ENCODE measurements at regions not wholly inside any gene's neighbourhood (a gene's known extent, or its start where the extent isn't known, plus 50 kb on each side); places are given as distances from the start of the nearest gene placed in this dataset.
"Not testable (repeated sequence)": the region's sequence is repeated elsewhere in the genome, so short reads cannot be mapped to it uniquely, and the experiment has no call there.

GRCh38 chr1:199612976-199613774 lies 414.3 kb upstream of the NR5A2 start:
- no peak for DNase-seq (ENCODE audit: low read depth in 2 of 2)

DNA sequence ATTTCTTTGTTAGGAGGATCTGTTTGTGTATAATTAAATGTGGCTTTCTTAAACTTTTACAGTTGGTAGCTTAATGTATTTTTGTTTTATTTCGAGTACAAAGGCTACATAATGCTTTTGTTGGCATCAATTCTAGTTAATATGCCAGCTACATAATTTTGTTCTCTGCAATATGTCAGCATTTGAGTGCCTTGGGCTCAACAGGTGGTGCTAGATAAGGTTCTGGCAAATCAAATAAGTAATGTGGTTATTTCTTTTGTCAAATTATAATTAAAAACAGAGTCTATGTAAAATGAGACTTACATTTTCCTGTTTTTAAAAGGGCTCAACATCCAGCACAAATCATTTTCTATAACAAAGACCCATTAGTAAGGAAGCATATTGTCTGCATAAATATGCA lies 410.6 kb upstream of the NR5A2 start:
- DNase-seq (ENCODE audit: low read depth in 2 of 2): no peak

DNA sequence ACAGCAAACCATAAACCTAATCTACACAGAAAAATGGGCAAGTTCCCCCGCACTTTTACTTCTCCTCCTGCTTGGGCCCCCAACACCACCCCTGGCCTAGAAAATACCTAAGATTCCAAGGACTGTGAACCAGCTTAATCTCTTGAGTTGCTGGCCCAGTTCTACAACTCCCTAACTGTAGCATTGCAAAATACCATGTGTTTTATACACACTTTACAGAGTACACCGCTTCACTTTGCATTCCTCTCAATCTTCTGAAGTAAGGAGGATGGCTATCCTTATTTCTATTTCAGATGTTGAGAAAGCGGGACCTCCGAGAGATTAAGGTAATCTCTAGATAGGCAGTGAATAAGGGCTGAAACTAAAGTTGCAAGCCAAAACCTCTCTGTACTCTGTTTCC lies 408.3 kb upstream of the NR5A2 start:
- no peak for DNase-seq (ENCODE audit: low read depth in 2 of 2)

DNA sequence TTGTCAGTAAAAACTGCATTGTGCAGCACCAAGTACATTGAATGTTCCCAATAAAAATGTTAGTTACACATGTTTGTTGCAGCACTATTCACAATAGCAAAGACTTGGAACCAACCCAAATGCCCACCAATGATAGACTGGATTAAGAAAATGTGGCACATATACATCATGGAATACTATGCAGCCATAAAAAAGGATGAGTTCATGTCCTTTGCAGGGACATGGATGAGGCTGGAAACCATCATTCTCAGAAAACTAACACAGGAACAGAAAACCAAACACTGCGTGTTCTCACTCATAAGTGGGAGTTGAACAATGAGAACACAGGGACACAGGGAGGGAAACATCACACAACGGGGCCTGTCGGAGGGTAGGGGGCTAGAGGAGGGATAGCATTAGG lies 401.3 kb upstream of the NR5A2 start:
- DNase-seq (ENCODE audit: low read depth in 2 of 2): not testable (repeated sequence)

GRCh38 chr1:199629624-199630023 lies 397.9 kb upstream of the NR5A2 start:
- DNase-seq (ENCODE audit: low read depth in 2 of 2): no peak

DNA sequence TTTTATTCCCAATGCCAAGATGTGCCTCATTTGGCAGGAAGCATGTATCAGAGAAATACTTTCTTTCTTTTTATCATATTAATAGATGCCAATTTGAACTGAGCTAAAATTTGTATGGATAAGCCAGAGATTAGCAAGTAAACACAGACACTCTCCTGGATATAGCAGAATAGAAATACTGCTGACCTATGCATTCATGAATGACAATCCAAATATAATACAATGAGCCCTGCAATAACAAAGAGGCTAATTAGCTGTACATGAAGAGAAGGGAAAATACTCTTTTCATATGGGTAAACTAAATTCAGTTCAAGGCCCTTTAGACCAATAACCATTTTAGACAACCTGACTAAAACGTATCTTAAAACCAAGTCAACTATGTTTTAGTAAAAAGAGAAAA lies 388.1 kb upstream of the NR5A2 start:
- no peak for DNase-seq (ENCODE audit: low read depth in 2 of 2)

DNA sequence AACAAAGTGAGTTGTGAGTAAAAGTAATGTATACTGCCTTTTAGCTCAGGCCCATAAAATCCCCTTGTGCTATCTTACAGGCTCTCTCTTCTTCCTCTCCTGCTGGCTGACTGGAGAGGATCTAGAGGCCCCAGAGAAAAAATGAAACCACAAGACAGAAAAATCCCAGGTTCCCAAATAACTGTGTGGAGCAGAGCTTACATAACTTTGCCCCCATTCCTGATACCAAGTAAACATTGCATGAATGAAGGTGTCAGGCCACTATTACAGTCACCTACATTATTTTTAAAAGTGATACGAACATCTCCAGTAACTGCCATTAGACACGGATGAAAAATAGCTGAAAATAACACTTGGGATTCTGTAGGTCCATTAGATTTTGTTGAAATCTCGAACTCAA lies 386.0 kb upstream of the NR5A2 start:
- DNase-seq (ENCODE audit: low read depth in 2 of 2): no peak

GRCh38 chr1:199644912-199645311 lies 382.6 kb upstream of the NR5A2 start:
- no peak for DNase-seq (ENCODE audit: low read depth in 2 of 2)

- DNase-seq (ENCODE audit: low read depth in 2 of 2): no peak
Observed at GRCh38 chr1:199646761-199647160, 380.7 kb upstream of the NR5A2 start.

DNA sequence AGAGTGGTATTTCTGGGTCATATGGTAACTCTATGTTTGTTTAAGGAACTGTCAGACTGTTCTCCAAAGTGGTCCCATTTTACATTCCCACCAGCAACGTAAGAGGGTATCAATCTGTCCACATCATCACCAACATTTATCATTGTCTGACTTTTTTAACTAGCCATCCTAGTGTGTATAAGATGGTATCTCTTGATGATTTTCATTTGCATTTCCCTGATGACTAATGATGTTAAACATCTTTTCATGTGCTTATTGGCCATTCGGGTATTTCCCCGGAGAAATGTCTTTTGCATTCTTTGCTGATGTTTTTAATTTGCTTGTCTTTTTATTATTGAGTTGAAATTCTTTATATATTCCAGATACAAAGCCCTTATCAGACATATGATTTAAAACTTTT lies 370.1 kb upstream of the NR5A2 start:
- DNase-seq (ENCODE audit: low read depth in 2 of 2): no peak

DNA sequence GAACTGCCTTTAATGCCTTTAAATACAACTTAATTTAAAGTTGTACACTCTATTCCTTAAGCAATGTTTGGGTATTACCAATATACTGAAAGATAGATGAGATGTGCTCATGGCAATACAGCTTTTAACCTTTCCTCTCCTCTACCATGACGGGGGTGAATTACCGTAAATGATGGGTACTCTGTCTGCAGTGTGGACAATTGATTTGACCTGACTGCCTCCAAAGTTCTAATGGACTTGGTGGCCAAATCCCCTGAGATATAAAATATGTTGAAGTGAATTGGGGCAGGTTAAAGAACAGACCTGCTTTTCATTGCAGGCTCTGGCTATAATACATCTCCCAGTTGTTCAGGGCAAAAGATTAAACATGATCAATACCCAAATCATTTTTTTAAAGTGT lies 367.4 kb upstream of the NR5A2 start:
- no peak for DNase-seq (ENCODE audit: low read depth in 2 of 2)

DNA sequence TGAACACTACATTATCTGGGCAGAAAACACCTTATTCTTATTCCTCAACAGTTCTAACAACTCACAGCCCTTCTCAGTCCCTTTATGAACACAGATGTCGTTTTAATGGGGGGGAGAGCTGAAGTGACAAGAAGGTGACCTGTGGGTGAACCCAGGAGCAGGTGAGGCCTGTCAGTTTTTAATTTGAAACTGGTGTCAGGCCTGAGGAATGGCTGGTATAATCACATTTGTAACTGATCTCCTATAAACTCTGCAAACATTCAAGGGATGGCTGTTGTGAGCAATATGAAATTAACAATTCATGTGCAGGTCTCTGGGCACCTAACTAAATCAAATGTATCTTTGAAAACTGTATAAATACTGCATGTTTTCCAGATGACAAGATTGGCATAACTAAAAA lies 362.1 kb upstream of the NR5A2 start:
- DNase-seq (ENCODE audit: low read depth in 2 of 2): no peak

DNA sequence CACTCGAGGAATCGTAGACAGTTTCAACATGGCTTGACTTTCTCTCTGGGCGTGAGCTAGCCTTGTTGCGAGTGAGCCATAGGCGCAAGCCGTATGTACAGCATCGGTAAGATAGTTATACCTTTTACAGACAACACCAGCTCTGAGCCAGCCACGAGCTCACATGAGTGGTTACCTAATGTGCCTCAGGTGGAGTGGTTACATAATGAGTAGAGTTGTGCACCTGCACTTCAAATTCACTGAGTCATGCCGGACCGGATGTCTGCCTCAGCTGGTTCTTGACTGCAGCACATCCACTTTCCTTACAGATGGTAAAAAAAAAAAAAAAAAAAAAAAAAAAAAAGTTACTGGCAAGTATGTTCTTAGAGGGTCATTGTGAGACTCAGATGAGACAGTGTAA lies 360.4 kb upstream of the NR5A2 start:
- DNase-seq (ENCODE audit: low read depth in 2 of 2): no peak

DNA sequence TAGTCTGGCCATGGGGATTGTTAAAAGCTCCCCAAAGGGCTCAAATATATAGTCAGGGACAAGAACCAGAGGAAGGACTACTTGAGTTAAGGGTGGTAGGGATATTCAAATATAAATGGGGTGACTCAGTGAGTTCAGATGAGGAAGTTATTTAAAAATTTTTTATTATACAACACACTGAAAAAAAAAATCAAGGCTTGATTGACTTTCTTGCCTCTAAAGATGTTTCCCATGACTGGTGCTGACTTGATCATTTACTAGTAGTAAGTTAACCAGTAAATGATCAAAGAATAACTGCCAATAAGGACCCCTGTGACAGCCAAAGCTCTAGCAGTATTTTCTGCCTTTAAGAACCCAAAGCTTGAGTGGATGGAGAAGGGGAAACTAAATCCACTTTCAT lies 357.6 kb upstream of the NR5A2 start:
- no peak for DNase-seq (ENCODE audit: low read depth in 2 of 2)

- DNase-seq (ENCODE audit: low read depth in 2 of 2): no peak
Observed at GRCh38 chr1:199671684-199672083, 355.8 kb upstream of the NR5A2 start.

GRCh38 chr1:199675937-199676336 lies 351.6 kb upstream of the NR5A2 start:
- DNase-seq (ENCODE audit: low read depth in 2 of 2): no peak

- DNase-seq (ENCODE audit: low read depth in 2 of 2): no peak
Observed at GRCh38 chr1:199678771-199679170, 348.7 kb upstream of the NR5A2 start.

DNA sequence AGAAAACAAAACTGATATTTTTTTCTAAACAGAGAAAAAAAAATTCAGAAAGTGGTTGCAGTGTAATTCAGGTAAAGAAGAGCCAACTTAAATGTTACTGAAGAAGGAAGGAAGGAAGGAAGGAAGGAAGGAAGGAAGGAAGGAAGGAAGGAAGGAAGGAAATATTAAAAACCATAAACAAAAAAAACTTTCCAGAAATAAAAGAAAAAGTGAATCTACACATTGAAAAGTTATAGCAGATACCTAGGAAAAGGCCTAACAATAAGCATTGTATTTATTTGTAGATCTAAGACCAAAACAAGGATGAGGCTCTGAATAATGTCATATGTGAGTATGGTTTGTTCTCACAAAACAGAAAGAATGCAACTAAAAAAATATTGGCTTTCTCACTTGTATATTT lies 345.4 kb upstream of the NR5A2 start:
- DNase-seq (ENCODE audit: low read depth in 2 of 2): no peak

DNA sequence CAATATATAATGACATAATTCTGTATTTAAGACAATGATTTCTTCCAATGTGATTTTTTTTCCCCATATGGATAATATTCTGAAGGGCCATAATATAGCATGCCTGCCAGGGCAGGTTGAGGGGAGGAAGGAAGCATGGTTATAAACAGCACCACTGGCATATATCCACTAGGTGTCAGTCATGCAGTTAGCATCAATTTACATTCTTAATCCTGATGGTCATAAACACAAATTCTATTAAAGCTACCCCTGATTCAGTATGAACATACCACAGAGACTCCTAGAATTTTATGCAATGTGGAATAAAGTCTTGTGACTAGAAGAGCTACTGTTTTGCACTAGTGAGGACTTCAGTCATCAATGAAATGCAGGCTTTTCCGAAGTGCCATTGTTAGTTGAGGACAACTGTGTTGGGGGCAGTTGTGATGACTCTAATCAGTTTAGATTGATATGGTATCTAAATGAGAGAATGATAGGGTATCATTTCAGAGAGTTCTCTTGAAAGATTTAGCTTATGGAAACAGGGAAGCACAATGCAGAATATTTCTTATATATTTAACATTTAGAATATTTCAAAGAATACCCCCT lies 342.7 kb upstream of the NR5A2 start:
- no peak for DNase-seq (ENCODE audit: low read depth in 2 of 2)

- DNase-seq (ENCODE audit: low read depth in 2 of 2): no peak
Observed at GRCh38 chr1:199685369-199685768, 342.1 kb upstream of the NR5A2 start.

- DNase-seq (ENCODE audit: low read depth in 2 of 2): no peak
Observed at GRCh38 chr1:199687321-199687720, 340.2 kb upstream of the NR5A2 start.

DNA sequence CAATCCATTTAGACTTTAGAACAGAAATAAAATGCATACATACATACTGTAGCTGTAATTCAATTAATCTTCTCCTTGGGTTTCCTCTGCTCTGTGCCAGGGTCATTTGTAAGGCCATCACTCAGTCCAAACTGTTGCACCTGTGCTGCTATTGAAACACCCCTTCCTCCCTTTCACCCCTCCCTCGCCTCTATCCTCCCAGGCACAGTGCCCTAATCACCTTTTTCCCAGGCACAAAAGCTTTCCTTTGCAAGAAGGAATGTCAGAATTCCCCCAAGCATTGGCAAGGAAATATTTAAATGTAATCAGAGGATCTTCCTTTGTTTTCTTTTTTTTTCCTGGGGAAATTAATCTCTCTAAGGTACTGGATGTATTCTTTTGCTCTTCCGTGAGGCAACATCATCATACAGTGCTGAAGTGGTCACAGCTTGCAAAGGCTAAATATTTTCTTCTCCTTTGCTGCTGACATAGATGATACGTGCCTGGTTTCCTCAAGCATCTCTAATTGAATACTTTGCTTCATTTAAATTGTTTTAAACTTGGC lies 339.3 kb upstream of the NR5A2 start:
- no peak for DNase-seq (ENCODE audit: low read depth in 2 of 2)

- DNase-seq (ENCODE audit: low read depth in 2 of 2): no peak
Observed at GRCh38 chr1:199688774-199689173, 338.7 kb upstream of the NR5A2 start.

DNA sequence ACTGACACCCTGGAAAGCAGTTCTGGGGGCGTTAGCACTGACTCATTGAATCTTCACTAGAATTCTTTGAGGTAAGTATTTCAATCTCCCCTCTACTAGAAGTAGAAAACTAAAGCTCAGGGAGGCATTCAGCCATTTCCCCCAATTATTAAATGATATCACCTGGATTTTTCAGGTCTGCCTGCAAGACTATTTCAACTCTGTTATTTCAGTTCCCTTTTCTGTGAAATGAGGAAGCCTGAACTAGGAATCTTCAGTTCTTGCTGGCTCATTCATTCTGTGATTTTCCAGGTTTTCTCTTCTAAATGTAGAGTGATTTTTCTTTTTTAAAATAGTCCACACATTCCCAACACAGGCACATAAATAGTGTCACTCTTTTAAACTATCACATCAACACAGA lies 337.0 kb upstream of the NR5A2 start:
- DNase-seq (ENCODE audit: low read depth in 2 of 2): no peak
